Loucy (cell line): ENCODE measurements at regions not wholly inside any gene's neighbourhood (a gene's known extent, or its start where the extent isn't known, plus 50 kb on each side); places are given as distances from the start of the nearest gene placed in this dataset.

ENCODE experiments used
- CTCF ChIP-seq: fragments of 200-600 bp; sonication (generic); conservative IDR thresholded peaks from 2 replicates; pipeline ENCODE4 v1.5.1; 2014; ENCODE audit warnings: mild to moderate bottlenecking, antibody characterized with exemption, low read length
- EZH2phosphoT487 ChIP-seq: fragments of 200-600 bp; IDR thresholded peaks from 2 replicates; pipeline ENCODE4 v1.6.1; 2018; ENCODE audit warnings: antibody characterized with exemption, mild to moderate bottlenecking, moderate library complexity, borderline replicate concordance

- TF ChIP-seq CTCF = no peak
- TF ChIP-seq EZH2phosphoT487 = no peak
These were observed 220.0 kb upstream of the MYLIP start for GRCh38 chr6:15908871-15909270.
